Gastrocnemius medialis (tissue), 4 donors: ENCODE measurements at regions not wholly inside any gene's neighbourhood (a gene's known extent, or its start where the extent isn't known, plus 50 kb on each side); places are given as distances from the start of the nearest gene placed in this dataset.

ENCODE experiments used
- ATAC-seq, 2 donors: fragments of 150-250 bp; one replicate each; pipeline ENCODE4 v1.9.1; 2016
- DNase-seq, 2 donors: peaks; one replicate each; pipeline ENCODE4 v3.0.0-alpha.2; 2019
- H3K27ac ChIP-seq, 4 donors: fragments of 200-600 bp; sonication (generic); 1 replicate in 1 of 4; 2 replicates in 3 of 4; pipeline ENCODE4 v1.5.1; 2016 to 2018; ENCODE audit warnings: mild to moderate bottlenecking in 2 of 4, moderate library complexity in 1 of 4
- H3K27me3 ChIP-seq, 3 donors: fragments of 200-600 bp; sonication (generic) in 2 of 3; 1 replicate in 1 of 3; 2 replicates in 2 of 3; pipeline versions ENCODE4 v1.5.1 to v1.6.0; 2016 to 2019; ENCODE audit warnings: mild to moderate bottlenecking in 1 of 3, moderate library complexity in 1 of 3
- H3K36me3 ChIP-seq, 2 donors: fragments of 200-600 bp; sonication (generic) in 1 of 2; one replicate each; pipeline ENCODE4 v1.5.1; 2017 to 2018
- H3K4me1 ChIP-seq, 2 donors: fragments of 200-600 bp; sonication (generic) in 1 of 2; one replicate each; pipeline ENCODE4 v1.5.1; 2016 to 2017; ENCODE audit warnings: mild to moderate bottlenecking in 2 of 2
- H3K4me3 ChIP-seq, 4 donors: fragments of 200-600 bp; sonication (generic) in 3 of 4; 1 replicate in 1 of 4; 2 replicates in 3 of 4; pipeline ENCODE4 v1.5.1; 2016 to 2019; ENCODE audit warnings: mild to moderate bottlenecking in 2 of 4
- H3K9me3 ChIP-seq, 3 donors: fragments of 200-600 bp; sonication (generic) in 2 of 3; 1 replicate in 1 of 3; 2 replicates in 2 of 3; pipeline ENCODE4 v1.5.1; 2016 to 2019
- POLR2A ChIP-seq, 2 donors: fragments of 450-650 bp; IDR thresholded peaks; one replicate each; pipeline ENCODE4 v1.6.1; 2017; ENCODE audit warnings: antibody characterized with exemption in 2 of 2, mild to moderate bottlenecking in 2 of 2, moderate library complexity in 2 of 2
- in situ Hi-C, 4 donors: fragments of 200-750 bp; cut with MboI; loops; one replicate each; pipeline versions ENCODE4 v1.15.0 to v1.8.0; 2017; ENCODE audit warnings: low sequenced_read_pairs in 4 of 4
- intact Hi-C: fragments of 100-400 bp; cut with DNase I; formaldehyde crosslinking; loops from one replicate; pipeline ENCODE4 v1.15.1; 2023; ENCODE audit warnings: low total_unique reads
- TF ChIP-seq, protein P1 (sequence below), 5 experiments: fragments of 450-650 bp in 3 of 5; fragments of 200-600 bp in 2 of 5; sonication (generic) in 2 of 5; IDR thresholded peaks in 4 of 5; conservative IDR thresholded peaks in 1 of 5; 1 replicate in 4 of 5; 2 replicates in 1 of 5; pipeline ENCODE4 v1.5.1; 2016 to 2019; ENCODE audit warnings: antibody characterized with exemption in 5 of 5, mild to moderate bottlenecking in 3 of 5, moderate library complexity in 3 of 5

DNA sequence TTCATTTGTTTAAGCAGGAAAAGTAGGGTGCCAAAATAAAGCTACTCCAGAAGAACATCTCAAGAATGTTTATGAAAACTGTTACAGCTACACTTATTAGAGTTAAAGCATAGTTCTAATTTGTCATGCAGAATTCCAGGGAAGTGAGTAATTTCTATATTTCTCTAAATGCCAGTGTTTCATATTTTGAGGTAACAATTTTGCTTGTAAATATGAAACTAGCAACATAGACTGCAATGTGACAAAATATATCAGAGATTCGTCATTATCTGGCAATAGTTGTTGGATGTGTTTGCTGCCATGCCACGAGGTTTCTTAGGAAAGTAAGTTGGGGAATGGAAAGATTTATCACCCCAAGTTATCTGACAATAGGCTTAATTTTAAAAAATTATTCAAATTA, 424.1 kb upstream of the ZEB2 start:
- no peak overlapping the region for H3K27ac ChIP-seq
- no peaks in the 10 kb centered on the region for H3K27me3 ChIP-seq
- H3K4me3 ChIP-seq, result no peak overlapping the region
- DNase-seq (no peak), ATAC-seq (no peak)
- intact Hi-C loops, result no loop called here
- H3K36me3 ChIP-seq, result no peaks in the 10 kb centered on the region
- no peaks in the 10 kb centered on the region for H3K9me3 ChIP-seq
- in situ Hi-C loops, result no loop called here
- peaks cover 0 to 5% of the 10 kb centered on the region in 2 donors for H3K4me1 ChIP-seq
- TF ChIP-seq, protein P1, sequence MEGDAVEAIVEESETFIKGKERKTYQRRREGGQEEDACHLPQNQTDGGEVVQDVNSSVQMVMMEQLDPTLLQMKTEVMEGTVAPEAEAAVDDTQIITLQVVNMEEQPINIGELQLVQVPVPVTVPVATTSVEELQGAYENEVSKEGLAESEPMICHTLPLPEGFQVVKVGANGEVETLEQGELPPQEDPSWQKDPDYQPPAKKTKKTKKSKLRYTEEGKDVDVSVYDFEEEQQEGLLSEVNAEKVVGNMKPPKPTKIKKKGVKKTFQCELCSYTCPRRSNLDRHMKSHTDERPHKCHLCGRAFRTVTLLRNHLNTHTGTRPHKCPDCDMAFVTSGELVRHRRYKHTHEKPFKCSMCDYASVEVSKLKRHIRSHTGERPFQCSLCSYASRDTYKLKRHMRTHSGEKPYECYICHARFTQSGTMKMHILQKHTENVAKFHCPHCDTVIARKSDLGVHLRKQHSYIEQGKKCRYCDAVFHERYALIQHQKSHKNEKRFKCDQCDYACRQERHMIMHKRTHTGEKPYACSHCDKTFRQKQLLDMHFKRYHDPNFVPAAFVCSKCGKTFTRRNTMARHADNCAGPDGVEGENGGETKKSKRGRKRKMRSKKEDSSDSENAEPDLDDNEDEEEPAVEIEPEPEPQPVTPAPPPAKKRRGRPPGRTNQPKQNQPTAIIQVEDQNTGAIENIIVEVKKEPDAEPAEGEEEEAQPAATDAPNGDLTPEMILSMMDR (IDR thresholded peaks at IDR 0.05 in 4 of 5, conservative IDR thresholded peaks at IDR 0.05 in 1 of 5), result no peak
- no peak for TF ChIP-seq POLR2A (IDR thresholded peaks at IDR 0.05)

DNA sequence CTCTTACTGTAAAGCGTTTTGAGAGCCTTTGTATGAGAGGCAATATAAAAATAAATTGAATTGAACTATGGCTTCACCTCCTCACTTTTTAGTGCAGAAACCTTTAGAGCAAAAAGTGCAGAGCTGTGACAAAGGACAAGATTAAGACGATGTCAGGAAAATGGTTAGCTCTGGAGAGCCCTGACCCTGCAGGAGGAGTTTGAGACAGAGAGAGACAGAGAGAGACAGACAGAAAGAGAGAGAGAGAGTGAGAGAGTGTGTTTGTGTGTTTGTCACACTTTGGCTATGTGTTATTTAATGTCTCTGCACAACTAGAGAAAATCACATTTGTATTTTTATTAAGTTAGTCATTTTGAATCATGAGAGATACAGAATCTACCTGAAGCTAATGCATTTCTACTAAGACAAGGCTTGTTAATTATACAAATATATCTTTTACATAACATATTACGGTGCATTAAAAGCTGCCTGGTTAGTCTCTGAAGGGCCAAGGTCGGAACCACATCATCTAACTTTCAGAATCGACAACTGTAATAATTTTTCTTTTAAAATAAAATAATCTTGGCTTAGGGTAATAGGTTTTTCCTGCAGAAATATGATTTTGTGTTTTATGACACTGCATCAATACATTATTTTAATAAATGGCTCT, 423.5 kb upstream of the ZEB2 start:
- in situ Hi-C loops (no loop called here), intact Hi-C loops (no loop called here)
- no peaks in the 10 kb centered on the region for H3K9me3 ChIP-seq
- no peaks in the 10 kb centered on the region for H3K36me3 ChIP-seq
- H3K4me3 ChIP-seq, result no peak overlapping the region
- no peak overlapping the region for H3K27ac ChIP-seq
- DNase-seq, result no peak
- H3K27me3 ChIP-seq, result no peaks in the 10 kb centered on the region
- H3K4me1 ChIP-seq, result peaks cover 2 to 11% of the 10 kb centered on the region in 2 donors
- ATAC-seq, result no peak
- TF ChIP-seq, protein P1 (IDR thresholded peaks at IDR 0.05 in 4 of 5, conservative IDR thresholded peaks at IDR 0.05 in 1 of 5), result no peak
- no peak for TF ChIP-seq POLR2A (IDR thresholded peaks at IDR 0.05)

DNA sequence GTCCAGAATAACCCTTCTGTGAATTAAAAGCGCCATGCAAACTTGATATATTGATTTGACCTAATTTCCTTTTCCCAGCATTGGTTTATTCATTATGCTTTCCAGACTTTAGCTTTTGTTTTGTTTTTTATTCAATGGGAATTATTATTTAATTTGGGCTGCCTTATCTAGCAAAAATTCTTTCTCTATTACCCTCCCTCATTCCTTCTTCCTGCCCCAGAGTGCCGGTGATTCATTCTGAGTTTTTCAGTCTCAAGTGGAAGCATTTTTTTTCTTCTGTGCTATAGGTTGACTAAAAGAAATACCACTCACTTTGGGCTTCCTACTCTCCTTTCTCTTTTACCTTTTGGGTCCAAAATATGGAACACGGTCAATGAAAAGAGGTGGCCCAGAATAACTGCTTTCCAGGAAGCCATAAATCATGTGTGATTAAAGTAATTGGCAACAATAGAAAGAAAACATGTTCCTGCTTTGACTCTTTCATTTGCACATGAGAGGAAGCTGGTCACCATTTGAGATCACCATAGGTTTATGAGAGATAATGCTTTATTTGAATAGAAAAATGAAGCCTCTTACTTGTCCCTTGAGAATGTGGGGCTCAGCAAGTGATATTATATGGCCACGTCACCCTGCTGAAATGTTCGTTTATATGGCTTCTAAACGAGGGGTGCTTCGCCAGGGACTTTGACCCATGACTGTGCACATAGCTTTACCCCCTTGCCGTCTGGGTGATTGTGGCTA, 422.8 kb upstream of the ZEB2 start:
- Histone ChIP-seq H3K27ac (no peak overlapping the region), H3K27me3 (no peaks in the 10 kb centered on the region), H3K9me3 (no peaks in the 10 kb centered on the region), H3K36me3 (no peaks in the 10 kb centered on the region), H3K4me3 (no peak overlapping the region), H3K4me1 (peaks cover 3 to 12% of the 10 kb centered on the region in 2 donors)
- in situ Hi-C loops (no loop called here), intact Hi-C loops (no loop called here)
- ATAC-seq, result no peak
- no peak for DNase-seq
- no peak for TF ChIP-seq POLR2A (IDR thresholded peaks at IDR 0.05)
- TF ChIP-seq, protein P1 (IDR thresholded peaks at IDR 0.05 in 4 of 5, conservative IDR thresholded peaks at IDR 0.05 in 1 of 5), result no peak

DNA sequence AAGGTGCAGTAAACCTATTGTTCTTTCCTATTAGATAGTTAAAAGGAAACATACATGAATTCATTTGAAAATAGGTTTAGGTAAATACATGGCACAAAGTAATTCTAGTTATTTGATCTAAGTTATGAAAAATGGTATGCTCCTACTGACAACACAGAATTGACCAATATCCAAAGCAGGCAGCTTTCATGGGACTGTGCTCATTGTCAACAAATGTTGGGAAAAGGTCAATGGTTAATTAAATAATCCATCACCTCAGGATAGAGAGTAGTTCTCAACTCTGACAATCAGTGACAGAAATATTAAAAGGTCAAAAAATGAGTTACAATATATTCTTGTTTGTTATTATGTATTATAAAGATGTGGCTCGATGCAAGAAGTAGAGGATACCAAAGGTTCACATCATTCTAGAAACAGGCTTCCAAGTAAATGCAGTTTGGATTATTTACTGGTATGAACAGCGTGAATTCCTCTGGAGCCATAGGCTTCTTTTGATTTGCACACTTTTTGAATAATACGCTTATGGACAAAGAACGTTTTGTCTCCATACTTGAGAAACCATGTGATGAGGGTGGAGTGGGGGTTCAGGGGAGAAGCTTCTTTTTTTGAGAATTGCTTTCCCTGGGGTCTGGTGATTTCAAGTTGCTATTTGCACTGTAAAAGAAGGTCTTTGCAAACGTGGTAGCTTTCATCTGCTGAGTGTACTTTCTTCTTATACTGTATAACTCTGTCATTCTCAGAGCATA, 422.0 kb upstream of the ZEB2 start:
- no peaks in the 10 kb centered on the region for H3K9me3 ChIP-seq
- in situ Hi-C loops (no loop called here), intact Hi-C loops (no loop called here)
- TF ChIP-seq, protein P1 (IDR thresholded peaks at IDR 0.05 in 4 of 5, conservative IDR thresholded peaks at IDR 0.05 in 1 of 5), result no peak
- TF ChIP-seq POLR2A (IDR thresholded peaks at IDR 0.05), result no peak
- H3K27ac ChIP-seq, result no peak overlapping the region
- ATAC-seq (no peak), DNase-seq (no peak)
- peaks cover 11 to 16% of the 10 kb centered on the region in 2 donors for H3K4me1 ChIP-seq
- H3K4me3 ChIP-seq, result no peak overlapping the region
- H3K27me3 ChIP-seq, result no peaks in the 10 kb centered on the region
- no peaks in the 10 kb centered on the region for H3K36me3 ChIP-seq
